ENCODE measurements at regions not wholly inside any gene's neighbourhood (a gene's known extent, or its start where the extent isn't known, plus 50 kb on each side); places are given as distances from the start of the nearest gene placed in this dataset.

GRCh38 chr10:123556049-123556448 is 110.1 kb upstream of the GPR26 start:
- intact Hi-C loops (cut with DNase I, micrococcal nuclease), result loop anchor here in 1 of 2 experiments (10.0 kb wide), 1 partner anchor 991 kb away; the partner anchor contains the start of gene DMBT1
- no peaks in the 10 kb centered on the region for H3K9me3 Mint-ChIP-seq
- H3K4me1 Mint-ChIP-seq (ENCODE audit: low read depth), result no peaks in the 10 kb centered on the region
- Histone ChIP-seq H3K4me3 (ENCODE audit: low read length) (no peak overlapping the region), H3K9me3 (ENCODE audit: control insufficient read depth in 1 of 2, insufficient read depth in 1 of 2, low read length in 2 of 2) (peaks cover 0 to 3% of the 10 kb centered on the region in 2 experiments), H3K4me1 (ENCODE audit: insufficient read depth, low read length) (peaks cover 4% of the 10 kb centered on the region), H3K36me3 (ENCODE audit: insufficient read depth, low read length) (no peaks in the 10 kb centered on the region), H3K27me3 (ENCODE audit: control insufficient read depth in 1 of 2, insufficient read depth in 2 of 2, low read length in 2 of 2) (peaks cover 0 to 5% of the 10 kb centered on the region in 2 experiments), H3K27ac (ENCODE audit: low read depth in 1 of 2, low read length in 2 of 2) (no peak overlapping the region)
- DNase-seq, result no peak
- no peak overlapping the region for H3K4me3 Mint-ChIP-seq
- peaks cover 32% of the 10 kb centered on the region for H3K27me3 Mint-ChIP-seq
- TF ChIP-seq CTCF (IDR thresholded peaks at IDR 0.05), result no peak
- no peak for ATAC-seq (ENCODE audit: poor library complexity)
- CTCF ChIA-PET, result no interaction called here
- H3K36me3 Mint-ChIP-seq (ENCODE audit: low read depth), result no peaks in the 10 kb centered on the region
- POLR2A ChIA-PET, result no interaction called here
- H3K27ac Mint-ChIP-seq, result no peak overlapping the region

DNA sequence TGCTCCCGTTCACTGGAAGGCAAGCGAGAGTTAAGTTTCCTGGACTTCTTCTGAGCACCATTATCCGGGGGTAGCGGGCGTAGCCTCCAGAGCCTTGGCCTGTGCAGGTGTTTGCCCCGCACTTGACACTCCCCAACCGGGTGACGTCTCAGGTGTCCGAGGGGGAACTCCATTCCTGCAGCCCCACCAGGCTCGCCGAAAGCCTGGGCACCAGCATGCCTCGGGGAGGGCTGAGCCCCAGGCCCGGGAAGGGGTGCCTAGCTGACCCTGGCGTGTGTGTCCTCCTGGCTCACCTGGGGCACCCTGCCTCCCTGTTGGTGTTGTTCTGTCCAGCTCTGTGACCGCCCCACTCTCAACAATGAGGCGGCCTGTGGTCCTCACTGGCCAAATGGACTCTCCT is 109.4 kb upstream of the GPR26 start:
- Histone ChIP-seq H3K4me3 (ENCODE audit: low read length) (no peak overlapping the region), H3K27ac (ENCODE audit: low read depth in 1 of 2, low read length in 2 of 2) (no peak overlapping the region), H3K4me1 (ENCODE audit: insufficient read depth, low read length) (peaks cover 4% of the 10 kb centered on the region), H3K9me3 (ENCODE audit: control insufficient read depth in 1 of 2, insufficient read depth in 1 of 2, low read length in 2 of 2) (no peaks in the 10 kb centered on the region), H3K36me3 (ENCODE audit: insufficient read depth, low read length) (no peaks in the 10 kb centered on the region), H3K27me3 (ENCODE audit: control insufficient read depth in 1 of 2, insufficient read depth in 2 of 2, low read length in 2 of 2) (peaks cover 0 to 5% of the 10 kb centered on the region in 2 experiments)
- H3K4me3 Mint-ChIP-seq, result no peak overlapping the region
- ATAC-seq (ENCODE audit: poor library complexity) (no peak), DNase-seq (no peak)
- no peak for TF ChIP-seq CTCF (IDR thresholded peaks at IDR 0.05)
- no peaks in the 10 kb centered on the region for H3K36me3 Mint-ChIP-seq (ENCODE audit: low read depth)
- no peaks in the 10 kb centered on the region for H3K9me3 Mint-ChIP-seq
- H3K4me1 Mint-ChIP-seq (ENCODE audit: low read depth), result no peaks in the 10 kb centered on the region
- H3K27me3 Mint-ChIP-seq, result peaks cover 29% of the 10 kb centered on the region
- H3K27ac Mint-ChIP-seq, result no peak overlapping the region
- CTCF ChIA-PET, result no interaction called here
- POLR2A ChIA-PET, result no interaction called here
- intact Hi-C loops (cut with DNase I, micrococcal nuclease), result loop anchor here in 1 of 2 experiments (10.0 kb wide), 1 partner anchor 992 kb away; the partner anchor contains the start of gene DMBT1

DNA sequence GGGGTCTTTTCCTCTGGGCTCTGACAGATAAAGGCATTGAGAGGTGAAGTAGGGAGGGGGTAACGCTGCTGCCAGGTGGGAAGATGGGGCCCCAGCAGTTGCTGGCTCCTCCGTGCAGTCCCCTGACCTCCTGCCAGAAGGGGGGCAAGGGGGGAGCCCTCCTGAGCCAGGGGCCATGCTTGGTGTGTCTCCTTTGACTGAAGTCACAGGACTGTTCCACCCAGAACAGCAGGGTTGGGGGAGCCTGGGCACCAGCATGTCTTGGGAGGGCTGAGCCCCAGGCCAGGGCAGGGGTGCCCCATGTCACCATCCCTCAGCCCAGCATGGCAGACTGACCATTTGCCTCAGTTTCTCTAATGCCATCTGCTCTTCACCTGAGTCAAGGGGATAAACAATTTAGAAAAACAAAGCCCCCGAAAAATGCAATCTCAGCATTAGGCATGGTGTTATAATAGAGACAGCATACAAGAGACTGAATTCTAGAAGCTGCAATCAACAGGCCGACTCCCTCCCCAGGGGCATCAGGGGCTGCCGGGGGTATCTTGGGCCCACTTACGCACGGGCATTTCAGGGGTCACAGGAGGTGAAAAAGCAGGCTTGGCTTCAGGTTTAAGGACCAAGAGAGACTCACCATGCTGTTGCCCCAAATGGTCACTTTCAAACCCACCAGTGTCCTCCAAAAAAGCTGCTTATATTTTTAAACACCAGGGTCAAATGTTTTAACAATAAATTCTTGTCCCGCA is 108.6 kb upstream of the GPR26 start:
- Mint-ChIP-seq H3K4me1 (ENCODE audit: low read depth) (no peaks in the 10 kb centered on the region), H3K36me3 (ENCODE audit: low read depth) (no peaks in the 10 kb centered on the region), H3K27ac (no peak overlapping the region), H3K9me3 (no peaks in the 10 kb centered on the region), H3K4me3 (no peak overlapping the region), H3K27me3 (peaks cover 37% of the 10 kb centered on the region)
- intact Hi-C loops (cut with DNase I, micrococcal nuclease), result loop anchor here (2.0 to 10.0 kb wide), 3 partner anchors 991 to 1259 kb away; partner anchors contain the start of gene DMBT1 (in 1 of the 2)
- H3K9me3 ChIP-seq (ENCODE audit: control insufficient read depth in 1 of 2, insufficient read depth in 1 of 2, low read length in 2 of 2), result no peaks in the 10 kb centered on the region
- POLR2A ChIA-PET, result no interaction called here
- H3K4me3 ChIP-seq (ENCODE audit: low read length), result no peak overlapping the region
- peaks cover 0 to 5% of the 10 kb centered on the region in 2 experiments for H3K27me3 ChIP-seq (ENCODE audit: control insufficient read depth in 1 of 2, insufficient read depth in 2 of 2, low read length in 2 of 2)
- TF ChIP-seq CTCF (IDR thresholded peaks at IDR 0.05), result no peak
- no peaks in the 10 kb centered on the region for H3K36me3 ChIP-seq (ENCODE audit: insufficient read depth, low read length)
- H3K4me1 ChIP-seq (ENCODE audit: insufficient read depth, low read length), result peaks cover 4% of the 10 kb centered on the region
- CTCF ChIA-PET, result no interaction called here
- H3K27ac ChIP-seq (ENCODE audit: low read depth in 1 of 2, low read length in 2 of 2), result no peak overlapping the region
- DNase-seq (no peak), ATAC-seq (ENCODE audit: poor library complexity) (no peak)
